Neural progenitor cell (in vitro differentiated cells): ENCODE measurements at regions not wholly inside any gene's neighbourhood (a gene's known extent, or its start where the extent isn't known, plus 50 kb on each side); places are given as distances from the start of the nearest gene placed in this dataset.

Experiments
- DNase-seq: peaks from one replicate; pipeline ENCODE4 v3.0.0-alpha.2; 2016; ENCODE audit warnings: low spot score
- H2AFZ ChIP-seq: fragments of 200-600 bp; sonication (generic); replicated peaks from 2 replicates; pipeline ENCODE4 v1.6.1; 2016; ENCODE audit warnings: antibody characterized with exemption
- H3F3A ChIP-seq: fragments of 200-600 bp; sonication (generic); 2 replicates; pipeline ENCODE4 v1.6.1; 2016; ENCODE audit warnings: antibody characterized with exemption, low read depth
- H3K27ac ChIP-seq: fragments of 200-600 bp; sonication (generic); 2 replicates; pipeline ENCODE4 v1.5.1; 2016; ENCODE audit warnings: mild to moderate bottlenecking
- H3K27me3 ChIP-seq: fragments of 200-600 bp; sonication (generic); 2 replicates; pipeline ENCODE4 v1.6.1; 2016; ENCODE audit warnings: mild to moderate bottlenecking, moderate library complexity
- H3K36me3 ChIP-seq: fragments of 200-600 bp; sonication (generic); 2 replicates; pipeline ENCODE4 v1.5.1; 2016
- H3K4me1 ChIP-seq: fragments of 200-600 bp; sonication (generic); 2 replicates; pipeline ENCODE4 v1.6.1; 2016; ENCODE audit warnings: mixed run types
- H3K4me2 ChIP-seq: fragments of 200-600 bp; sonication (generic); 2 replicates; pipeline ENCODE4 v1.6.1; 2016
- H3K4me3 ChIP-seq: fragments of 200-600 bp; sonication (generic); 2 replicates; pipeline ENCODE4 v1.5.1; 2016
- H3K79me2 ChIP-seq: fragments of 200-600 bp; sonication (generic); 2 replicates; pipeline ENCODE4 v1.6.1; 2016; ENCODE audit warnings: low read depth
- H3K9ac ChIP-seq: fragments of 200-600 bp; sonication (generic); 2 replicates; pipeline ENCODE4 v1.6.1; 2016
- H3K9me3 ChIP-seq: fragments of 200-600 bp; sonication (generic); 2 replicates; pipeline ENCODE4 v1.5.1; 2016; ENCODE audit warnings: low read depth
- H4K20me1 ChIP-seq: fragments of 200-600 bp; sonication (generic); 2 replicates; pipeline ENCODE4 v1.6.1; 2016; ENCODE audit warnings: low read depth
- H3K27ac Mint-ChIP-seq: 3 replicates; pipeline ENCODE4 v1.8.0; 2021; ENCODE audit warnings: mixed read lengths
- H3K27me3 Mint-ChIP-seq: 2 replicates; pipeline ENCODE4 v1.8.0; 2022; ENCODE audit warnings: low read depth, mild to moderate bottlenecking, inconsistent platforms, moderate library complexity, mixed read lengths; ENCODE audit not compliant: insufficient read depth
- H3K36me3 Mint-ChIP-seq: 3 replicates; pipeline ENCODE4 v1.8.0; 2021; ENCODE audit warnings: mixed read lengths
- H3K4me1 Mint-ChIP-seq: 3 replicates; pipeline ENCODE4 v1.8.0; 2021; ENCODE audit warnings: mixed read lengths
- H3K4me3 Mint-ChIP-seq: 3 replicates; pipeline ENCODE4 v1.8.0; 2021; ENCODE audit warnings: mild to moderate bottlenecking, moderate library complexity, mixed read lengths
- H3K9me3 Mint-ChIP-seq: 3 replicates; pipeline ENCODE4 v1.8.0; 2020; ENCODE audit warnings: mixed read lengths
- EZH2 ChIP-seq: fragments of 200-600 bp; sonication (generic); IDR thresholded peaks from 2 replicates; pipeline ENCODE4 v1.6.1; 2017; ENCODE audit warnings: antibody characterized with exemption, mild to moderate bottlenecking, moderate library complexity
- EZH2phosphoT487 ChIP-seq: fragments of 200-600 bp; sonication (generic); IDR thresholded peaks from 2 replicates; pipeline ENCODE4 v1.6.1; 2017; ENCODE audit warnings: antibody characterized with exemption
- TF ChIP-seq, protein P1 (sequence below): fragments of 200-600 bp; sonication (generic); IDR thresholded peaks from 2 replicates; pipeline ENCODE4 v1.5.1; 2017; ENCODE audit warnings: antibody characterized with exemption, mild to moderate bottlenecking

DNA sequence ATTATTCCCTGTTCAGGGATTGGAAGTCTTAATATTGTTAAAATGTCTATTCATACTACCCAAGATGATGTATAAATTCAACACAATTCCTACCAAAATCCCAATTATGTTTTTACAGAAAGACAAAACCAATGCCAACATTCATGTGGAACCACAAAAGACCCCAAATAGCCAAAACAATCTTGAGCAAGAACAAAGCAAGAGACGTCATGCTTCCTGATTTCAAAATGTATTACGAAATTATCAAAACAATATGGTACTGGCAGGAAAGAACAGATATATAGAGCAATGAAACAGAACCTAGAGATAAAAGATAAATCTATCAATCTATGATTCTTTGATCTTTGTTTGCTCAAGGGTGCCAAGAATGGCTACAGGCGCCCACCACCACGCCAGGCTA lies 237.9 kb downstream of the TAF11L14 start:
- Histone ChIP-seq H3K4me3 (no peak overlapping the region), H2AFZ (no peak overlapping the region), H3K27me3 (no peaks in the 10 kb centered on the region), H3K27ac (no peak overlapping the region), H4K20me1 (no peaks in the 10 kb centered on the region), H3K9me3 (no peaks in the 10 kb centered on the region), H3K36me3 (no peaks in the 10 kb centered on the region), H3K4me1 (no peaks in the 10 kb centered on the region), H3K9ac (no peak overlapping the region), H3K4me2 (no peak overlapping the region), H3K79me2 (no peaks in the 10 kb centered on the region), H3F3A (no peaks in the 10 kb centered on the region)
- no peaks in the 10 kb centered on the region for H3K36me3 Mint-ChIP-seq
- DNase-seq: no peak
- peaks cover 20% of the 10 kb centered on the region for H3K9me3 Mint-ChIP-seq
- no peaks in the 10 kb centered on the region for H3K4me1 Mint-ChIP-seq
- no peak overlapping the region for H3K27ac Mint-ChIP-seq
- no peak overlapping the region for H3K4me3 Mint-ChIP-seq
- TF ChIP-seq EZH2 (no peak), EZH2phosphoT487 (no peak)
- TF ChIP-seq, protein P1, sequence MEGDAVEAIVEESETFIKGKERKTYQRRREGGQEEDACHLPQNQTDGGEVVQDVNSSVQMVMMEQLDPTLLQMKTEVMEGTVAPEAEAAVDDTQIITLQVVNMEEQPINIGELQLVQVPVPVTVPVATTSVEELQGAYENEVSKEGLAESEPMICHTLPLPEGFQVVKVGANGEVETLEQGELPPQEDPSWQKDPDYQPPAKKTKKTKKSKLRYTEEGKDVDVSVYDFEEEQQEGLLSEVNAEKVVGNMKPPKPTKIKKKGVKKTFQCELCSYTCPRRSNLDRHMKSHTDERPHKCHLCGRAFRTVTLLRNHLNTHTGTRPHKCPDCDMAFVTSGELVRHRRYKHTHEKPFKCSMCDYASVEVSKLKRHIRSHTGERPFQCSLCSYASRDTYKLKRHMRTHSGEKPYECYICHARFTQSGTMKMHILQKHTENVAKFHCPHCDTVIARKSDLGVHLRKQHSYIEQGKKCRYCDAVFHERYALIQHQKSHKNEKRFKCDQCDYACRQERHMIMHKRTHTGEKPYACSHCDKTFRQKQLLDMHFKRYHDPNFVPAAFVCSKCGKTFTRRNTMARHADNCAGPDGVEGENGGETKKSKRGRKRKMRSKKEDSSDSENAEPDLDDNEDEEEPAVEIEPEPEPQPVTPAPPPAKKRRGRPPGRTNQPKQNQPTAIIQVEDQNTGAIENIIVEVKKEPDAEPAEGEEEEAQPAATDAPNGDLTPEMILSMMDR: no peak
- H3K27me3 Mint-ChIP-seq: no peaks in the 10 kb centered on the region

DNA sequence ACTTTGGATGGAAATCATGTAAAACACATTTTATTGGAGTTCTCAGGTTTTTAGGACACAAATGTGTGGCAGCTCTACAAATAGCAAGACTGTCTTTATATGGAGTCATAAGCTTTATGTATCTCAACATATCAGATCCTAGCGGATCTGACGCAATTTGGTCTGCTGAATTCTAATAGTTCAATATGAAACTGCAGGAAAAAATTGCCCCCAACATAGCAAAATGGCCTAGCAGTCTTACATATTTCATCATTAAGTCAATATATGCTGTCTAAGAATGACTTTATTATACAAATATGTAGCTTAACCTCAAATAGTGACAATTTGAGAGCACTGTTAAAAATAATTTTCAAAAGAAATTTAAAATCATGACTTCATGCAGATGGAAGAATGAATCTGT lies 244.3 kb downstream of the TAF11L14 start:
- H3K27me3 ChIP-seq: no peaks in the 10 kb centered on the region
- no peak overlapping the region for H3K4me2 ChIP-seq
- peaks cover 3% of the 10 kb centered on the region for H3K4me1 ChIP-seq
- no peak overlapping the region for H3K4me3 Mint-ChIP-seq
- peaks cover 6% of the 10 kb centered on the region for H3K9me3 Mint-ChIP-seq
- H3K27me3 Mint-ChIP-seq: no peaks in the 10 kb centered on the region
- H3K4me3 ChIP-seq: no peak overlapping the region
- peaks cover 10% of the 10 kb centered on the region for H3K4me1 Mint-ChIP-seq
- H3K27ac Mint-ChIP-seq: no peak overlapping the region
- no peak overlapping the region for H2AFZ ChIP-seq
- H4K20me1 ChIP-seq: no peaks in the 10 kb centered on the region
- no peak overlapping the region for H3K27ac ChIP-seq
- no peak for DNase-seq
- H3K9ac ChIP-seq: no peak overlapping the region
- no peaks in the 10 kb centered on the region for H3K36me3 Mint-ChIP-seq
- TF ChIP-seq EZH2 (no peak), EZH2phosphoT487 (no peak)
- TF ChIP-seq, protein P1: no peak
- no peaks in the 10 kb centered on the region for H3K36me3 ChIP-seq
- no peaks in the 10 kb centered on the region for H3F3A ChIP-seq
- no peaks in the 10 kb centered on the region for H3K79me2 ChIP-seq
- H3K9me3 ChIP-seq: no peaks in the 10 kb centered on the region

DNA sequence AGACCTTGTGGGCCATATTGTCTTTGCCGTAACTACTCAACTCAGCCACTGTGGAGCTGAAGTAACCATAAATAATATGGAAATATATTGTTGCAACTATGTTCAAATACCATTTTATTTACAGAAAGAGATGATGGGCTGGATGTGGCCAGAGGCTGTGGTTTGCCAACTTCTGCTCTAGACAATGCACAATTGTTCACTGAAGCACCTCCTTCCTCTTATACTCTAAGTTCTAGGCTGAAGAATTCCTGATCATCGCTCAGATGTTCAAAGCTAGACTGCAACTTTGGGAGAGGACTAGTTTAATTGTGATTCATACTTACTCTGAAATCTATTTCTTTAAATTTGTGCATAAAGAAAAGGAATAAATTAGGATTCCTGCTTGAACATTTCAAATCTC lies 245.0 kb downstream of the TAF11L14 start:
- H2AFZ ChIP-seq: no peak overlapping the region
- no peak for DNase-seq
- H3K79me2 ChIP-seq: no peaks in the 10 kb centered on the region
- no peak for TF ChIP-seq EZH2
- TF ChIP-seq EZH2phosphoT487: no peak
- TF ChIP-seq, protein P1: no peak
- H3K4me2 ChIP-seq: no peak overlapping the region
- H3K36me3 Mint-ChIP-seq: no peaks in the 10 kb centered on the region
- no peak overlapping the region for H3K9ac ChIP-seq
- peaks cover 3% of the 10 kb centered on the region for H3K4me1 ChIP-seq
- no peak overlapping the region for H3K27ac Mint-ChIP-seq
- no peaks in the 10 kb centered on the region for H3K27me3 ChIP-seq
- H3K36me3 ChIP-seq: no peaks in the 10 kb centered on the region
- peaks cover 8% of the 10 kb centered on the region for H3K9me3 Mint-ChIP-seq
- no peak overlapping the region for H3K27ac ChIP-seq
- H3K4me3 Mint-ChIP-seq: no peak overlapping the region
- no peaks in the 10 kb centered on the region for H3K27me3 Mint-ChIP-seq
- H3K4me3 ChIP-seq: no peak overlapping the region
- no peaks in the 10 kb centered on the region for H3K9me3 ChIP-seq
- H4K20me1 ChIP-seq: no peaks in the 10 kb centered on the region
- H3F3A ChIP-seq: no peaks in the 10 kb centered on the region
- peaks cover 10% of the 10 kb centered on the region for H3K4me1 Mint-ChIP-seq
